NCI-H2171 treated with DMSO at 0.1 percent for 48 hours (cell line): ENCODE measurements at regions not wholly inside any gene's neighbourhood (a gene's known extent, or its start where the extent isn't known, plus 50 kb on each side); places are given as distances from the start of the nearest gene placed in this dataset.
"Not testable (repeated sequence)": the region's sequence is repeated elsewhere in the genome, so short reads cannot be mapped to it uniquely, and the experiment has no call there.

Experiments
- DNase-seq: peaks from one replicate; lab custom pipeline; 2025; lab: John Stamatoyannopoulos, UW

GRCh38 chrX:109782994-109783700 is 50.1 kb upstream of the ACSL4 start:
- DNase-seq = no peak

GRCh38 chrX:109783701-109784079 is 50.6 kb upstream of the ACSL4 start:
- DNase-seq = no peak

- no peak for DNase-seq
Measured at GRCh38 chrX:109785053-109785452, 52.0 kb upstream of the ACSL4 start.

- DNase-seq = not testable (repeated sequence)
Measured at GRCh38 chrX:109790511-109790910, 57.5 kb upstream of the ACSL4 start.

- no peak for DNase-seq
Measured at GRCh38 chrX:109793191-109793590, 60.1 kb upstream of the ACSL4 start.

- no peak for DNase-seq
Measured at GRCh38 chrX:109795682-109796081, 62.6 kb upstream of the ACSL4 start.

GRCh38 chrX:109797311-109797975 is 64.4 kb upstream of the ACSL4 start:
- DNase-seq = peak; percentile 50

- no peak for DNase-seq
Measured at GRCh38 chrX:109812236-109812635, 79.2 kb upstream of the ACSL4 start.

GRCh38 chrX:109813236-109813635 is 80.2 kb upstream of the ACSL4 start:
- no peak for DNase-seq

GRCh38 chrX:109818976-109819375 is 85.9 kb upstream of the ACSL4 start:
- DNase-seq = no peak

- no peak for DNase-seq
Measured at GRCh38 chrX:109822861-109823260, 89.8 kb upstream of the ACSL4 start.

GRCh38 chrX:109826954-109827708 is 94.1 kb upstream of the ACSL4 start:
- no peak for DNase-seq

- DNase-seq = no peak
Measured at GRCh38 chrX:109827772-109828171, 94.7 kb upstream of the ACSL4 start.

- no peak for DNase-seq
Measured at GRCh38 chrX:109830157-109830703, 97.2 kb upstream of the ACSL4 start.

- DNase-seq = no peak
Measured at GRCh38 chrX:109830704-109831206, 97.7 kb upstream of the ACSL4 start.

- no peak for DNase-seq
Measured at GRCh38 chrX:109831326-109831985, 98.4 kb upstream of the ACSL4 start.

GRCh38 chrX:109839694-109840567 is 106.9 kb upstream of the ACSL4 start:
- DNase-seq = no peak

- DNase-seq = no peak
Measured at GRCh38 chrX:109840585-109840984, 107.5 kb upstream of the ACSL4 start.

- DNase-seq = no peak
Measured at GRCh38 chrX:109841257-109841656, 108.2 kb upstream of the ACSL4 start.

GRCh38 chrX:109841869-109842579 is 109.0 kb upstream of the ACSL4 start:
- DNase-seq = no peak
